MCF 10A (cell line): ENCODE measurements at regions not wholly inside any gene's neighbourhood (a gene's known extent, or its start where the extent isn't known, plus 50 kb on each side); places are given as distances from the start of the nearest gene placed in this dataset.

Experiments used
- BruUV-seq: library from RNA; stranded (reverse); fragments of 400-500 nt; replicated peaks from 2 replicates; lab custom pipeline; 2021; lab: Mats Ljungman, UMichigan
- CTCF ChIA-PET: fragments of 300-600 bp; sonication (Branson Sonifier 250); formaldehyde crosslinking; extraction: SDS; loops from one replicate; lab custom pipeline; 2021; ENCODE audit warnings: antibody characterized with exemption, inconsistent platforms; lab: Yijun Ruan, JAX
- POLR2A ChIA-PET: fragments of 300-600, 350-650 bp; sonication (Branson Sonifier 250); formaldehyde crosslinking; extraction: SDS; loops from one replicate; lab custom pipeline; 2020; ENCODE audit warnings: antibody characterized with exemption, inconsistent platforms; lab: Yijun Ruan, JAX
- DNase-seq: peaks from one replicate; pipeline ENCODE4 v3.0.0-alpha.2; 2018; ENCODE audit not compliant: unreplicated experiment
- H3K27ac Mint-ChIP-seq: one replicate; pipeline ENCODE4 v1.8.0; 2022; ENCODE audit warnings: mild to moderate bottlenecking, low read depth, mixed read lengths; ENCODE audit not compliant: unreplicated experiment
- H3K27me3 Mint-ChIP-seq: one replicate; pipeline ENCODE4 v1.8.0; 2022; ENCODE audit warnings: mixed read lengths; ENCODE audit not compliant: insufficient read depth, unreplicated experiment
- H3K36me3 Mint-ChIP-seq: one replicate; pipeline ENCODE4 v1.8.0; 2022; ENCODE audit warnings: mild to moderate bottlenecking, moderate library complexity, mixed read lengths; ENCODE audit not compliant: insufficient read depth, unreplicated experiment
- H3K4me1 Mint-ChIP-seq: one replicate; pipeline ENCODE4 v1.8.0; 2022; ENCODE audit warnings: mixed read lengths; ENCODE audit not compliant: insufficient read depth, unreplicated experiment
- H3K4me3 Mint-ChIP-seq: one replicate; pipeline ENCODE4 v1.8.0; 2022; ENCODE audit warnings: mild to moderate bottlenecking, moderate library complexity, mixed read lengths; ENCODE audit not compliant: unreplicated experiment
- H3K9me3 Mint-ChIP-seq: one replicate; pipeline ENCODE4 v1.8.0; 2022; ENCODE audit warnings: mixed read lengths; ENCODE audit not compliant: unreplicated experiment
- intact Hi-C: fragments of 100-400 bp; cut with micrococcal nuclease; formaldehyde crosslinking; loops from 2 replicates; pipeline ENCODE4 v1.14.1; 2022
- TF ChIP-seq, protein P1 (sequence below): fragments of 200-600 bp; IDR thresholded peaks from one replicate; pipeline ENCODE4 v1.8.0; 2022; ENCODE audit warnings: antibody characterized with exemption, mild to moderate bottlenecking; ENCODE audit not compliant: unreplicated experiment

DNA sequence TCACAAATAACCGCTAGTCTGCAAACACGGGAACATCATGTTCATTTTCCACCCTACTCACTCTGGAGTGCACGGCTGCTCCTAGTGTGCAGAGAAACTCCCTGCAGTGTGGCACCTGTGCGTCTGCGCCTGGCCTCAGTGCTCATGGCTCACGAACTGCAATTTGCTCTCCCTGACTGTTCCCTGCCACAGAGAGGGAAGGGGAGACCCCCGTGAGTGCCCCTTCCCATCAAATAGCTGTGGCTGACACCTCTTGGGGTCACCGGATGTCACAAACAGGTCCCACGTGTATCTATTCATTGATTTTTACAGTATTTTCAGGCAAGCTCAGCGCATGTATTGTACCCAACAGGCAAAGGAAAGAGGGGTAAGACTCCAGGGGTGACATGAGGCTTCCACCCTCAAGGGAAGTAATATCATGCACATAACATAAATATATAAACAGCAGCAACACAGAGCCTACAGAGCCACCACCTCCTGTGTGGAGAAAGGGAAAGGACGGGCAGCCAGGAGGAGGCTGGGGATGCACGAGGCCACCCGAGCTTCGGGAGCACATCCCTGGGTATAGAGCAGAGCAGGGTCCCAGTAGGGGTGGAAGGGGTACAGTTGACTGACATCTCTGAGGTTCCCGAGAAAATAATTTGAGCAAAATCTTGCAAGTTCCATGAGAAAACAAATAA is 140.3 kb upstream of the SOX1 start:
- DNase-seq: no peak
- peaks cover 37% of the 10 kb centered on the region for H3K9me3 Mint-ChIP-seq
- ChIA-PET POLR2A (no interaction called here), CTCF (no interaction called here)
- no peak overlapping the region for H3K27ac Mint-ChIP-seq
- TF ChIP-seq, protein P1, sequence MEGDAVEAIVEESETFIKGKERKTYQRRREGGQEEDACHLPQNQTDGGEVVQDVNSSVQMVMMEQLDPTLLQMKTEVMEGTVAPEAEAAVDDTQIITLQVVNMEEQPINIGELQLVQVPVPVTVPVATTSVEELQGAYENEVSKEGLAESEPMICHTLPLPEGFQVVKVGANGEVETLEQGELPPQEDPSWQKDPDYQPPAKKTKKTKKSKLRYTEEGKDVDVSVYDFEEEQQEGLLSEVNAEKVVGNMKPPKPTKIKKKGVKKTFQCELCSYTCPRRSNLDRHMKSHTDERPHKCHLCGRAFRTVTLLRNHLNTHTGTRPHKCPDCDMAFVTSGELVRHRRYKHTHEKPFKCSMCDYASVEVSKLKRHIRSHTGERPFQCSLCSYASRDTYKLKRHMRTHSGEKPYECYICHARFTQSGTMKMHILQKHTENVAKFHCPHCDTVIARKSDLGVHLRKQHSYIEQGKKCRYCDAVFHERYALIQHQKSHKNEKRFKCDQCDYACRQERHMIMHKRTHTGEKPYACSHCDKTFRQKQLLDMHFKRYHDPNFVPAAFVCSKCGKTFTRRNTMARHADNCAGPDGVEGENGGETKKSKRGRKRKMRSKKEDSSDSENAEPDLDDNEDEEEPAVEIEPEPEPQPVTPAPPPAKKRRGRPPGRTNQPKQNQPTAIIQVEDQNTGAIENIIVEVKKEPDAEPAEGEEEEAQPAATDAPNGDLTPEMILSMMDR: no peak
- no peaks in the 10 kb centered on the region for H3K36me3 Mint-ChIP-seq
- no peaks in the 10 kb centered on the region for H3K27me3 Mint-ChIP-seq
- H3K4me3 Mint-ChIP-seq: no peak overlapping the region
- intact Hi-C loops: no loop called here
- no TSS peak for BruUV-seq
- H3K4me1 Mint-ChIP-seq: no peaks in the 10 kb centered on the region

DNA sequence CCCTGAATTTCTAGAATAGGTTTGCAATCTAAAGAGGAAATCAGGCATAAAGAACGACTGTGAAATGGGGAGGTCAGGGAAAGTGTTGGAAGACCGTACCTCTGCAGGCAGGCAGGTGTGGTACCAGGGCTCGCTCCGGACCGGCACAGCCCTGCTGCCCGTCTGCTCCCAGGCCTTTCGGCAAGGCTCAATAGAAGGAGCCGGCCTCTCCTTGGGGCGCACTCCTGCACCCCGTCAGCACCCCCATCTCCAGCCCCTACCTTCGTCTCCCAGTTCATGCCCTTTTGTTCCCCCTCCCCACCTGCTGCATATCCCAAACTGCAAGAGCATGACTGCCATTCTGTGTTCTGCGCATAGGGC is 139.8 kb upstream of the SOX1 start:
- ChIA-PET CTCF (no interaction called here), POLR2A (no interaction called here)
- TF ChIP-seq, protein P1: no peak
- Mint-ChIP-seq H3K27ac (no peak overlapping the region), H3K9me3 (peaks cover 40% of the 10 kb centered on the region), H3K36me3 (no peaks in the 10 kb centered on the region), H3K4me3 (no peak overlapping the region), H3K27me3 (no peaks in the 10 kb centered on the region), H3K4me1 (no peaks in the 10 kb centered on the region)
- no TSS peak for BruUV-seq
- intact Hi-C loops: no loop called here
- DNase-seq: no peak

DNA sequence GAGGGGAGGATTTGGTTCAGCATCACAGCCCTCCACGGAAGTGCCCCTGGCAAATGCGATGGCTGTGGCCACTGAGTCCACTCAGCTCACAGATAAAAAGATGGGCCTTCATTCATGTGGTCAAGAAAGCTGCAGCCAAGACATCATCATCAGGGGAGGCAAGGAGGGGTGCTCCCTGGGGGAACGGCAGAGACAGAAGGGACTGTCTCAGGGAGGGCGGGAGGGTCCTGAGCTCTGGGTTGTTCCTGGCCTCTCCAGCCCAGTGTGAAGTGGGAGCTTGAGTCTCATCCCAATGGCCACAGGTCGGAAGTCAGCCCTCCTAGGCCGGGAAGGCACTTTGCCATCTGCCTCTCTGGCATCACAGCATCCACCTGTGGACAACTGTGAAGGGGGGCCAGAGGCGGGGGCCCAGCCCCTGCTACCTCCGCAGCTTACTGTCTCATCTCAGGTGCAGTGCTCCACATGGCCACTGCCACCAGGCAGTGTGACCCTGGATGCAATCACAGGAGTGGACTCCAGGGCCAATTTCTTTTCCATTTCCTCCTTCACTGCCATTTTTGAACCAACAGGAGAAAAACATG is 137.8 kb upstream of the SOX1 start:
- no peaks in the 10 kb centered on the region for H3K4me1 Mint-ChIP-seq
- DNase-seq: no peak
- POLR2A ChIA-PET: interaction anchor here (1.0 kb wide), 1 partner anchor 10 kb away, joined by 4 read pairs; no protein-coding TSS in a partner anchor
- no TSS peak for BruUV-seq
- TF ChIP-seq, protein P1: no peak
- H3K27me3 Mint-ChIP-seq: no peaks in the 10 kb centered on the region
- peaks cover 44% of the 10 kb centered on the region for H3K9me3 Mint-ChIP-seq
- CTCF ChIA-PET: no interaction called here
- H3K36me3 Mint-ChIP-seq: no peaks in the 10 kb centered on the region
- H3K4me3 Mint-ChIP-seq: no peak overlapping the region
- no peak overlapping the region for H3K27ac Mint-ChIP-seq
- intact Hi-C loops: no loop called here

DNA sequence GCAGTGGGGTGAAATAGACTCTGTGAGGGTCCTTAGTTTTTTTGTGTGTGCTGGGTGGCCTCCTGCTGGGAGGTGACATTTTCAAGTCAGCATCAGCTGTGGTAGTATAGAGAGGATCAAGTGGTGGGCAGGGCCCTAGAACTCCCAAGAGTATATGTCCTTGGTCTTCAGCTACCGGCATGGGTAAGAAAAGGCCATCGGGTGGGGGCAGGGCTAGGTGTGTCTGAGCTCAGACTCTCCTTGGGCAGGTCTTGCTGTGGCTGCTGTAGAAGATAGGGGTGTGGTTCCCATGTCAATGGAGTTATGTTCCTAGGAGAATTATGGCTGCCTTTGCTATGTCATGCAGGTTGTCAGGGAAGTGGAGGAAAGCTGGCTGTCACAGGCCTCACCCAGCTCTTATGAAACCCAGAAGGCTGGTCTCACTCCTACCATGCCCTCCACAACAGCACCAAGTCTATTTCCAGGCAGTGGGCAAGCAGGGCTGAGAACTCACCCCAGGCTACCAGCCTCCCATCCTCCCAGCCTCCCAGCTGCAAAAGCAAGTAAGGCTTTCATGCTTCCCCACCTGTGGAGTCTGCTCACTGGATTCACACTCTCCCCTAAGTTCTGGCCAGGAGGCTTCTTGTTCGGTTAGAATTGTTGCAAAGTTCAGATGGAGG is 130.6 kb upstream of the SOX1 start:
- ChIA-PET CTCF (no interaction called here), POLR2A (no interaction called here)
- intact Hi-C loops: no loop called here
- TF ChIP-seq, protein P1: no peak
- Mint-ChIP-seq H3K4me3 (no peak overlapping the region), H3K27ac (no peak overlapping the region), H3K4me1 (no peaks in the 10 kb centered on the region), H3K9me3 (peaks cover 29% of the 10 kb centered on the region), H3K27me3 (no peaks in the 10 kb centered on the region), H3K36me3 (peaks cover 6% of the 10 kb centered on the region)
- DNase-seq: no peak
- BruUV-seq: no TSS peak
